ENCODE measurements at regions not wholly inside any gene's neighbourhood (a gene's known extent, or its start where the extent isn't known, plus 50 kb on each side); places are given as distances from the start of the nearest gene placed in this dataset.
A peak's percentile ranks its signal among the peaks of the same experiment; 100 is the strongest.

GRCh38 chr10:20988357-20988983 is 91.4 kb upstream of the NEBL start:
- peaks cover 23% of the 10 kb centered on the region for H3K4me1 Mint-ChIP-seq
- Histone ChIP-seq H3K27ac (ENCODE audit: low read depth, low read length) (no peak overlapping the region), H3K9me3 (ENCODE audit: control insufficient read depth, low read length) (no peaks in the 10 kb centered on the region), H3K36me3 (ENCODE audit: control insufficient read depth, insufficient read depth, low read length) (no peaks in the 10 kb centered on the region), H3K4me3 (ENCODE audit: low read length) (no peak overlapping the region), H3K27me3 (ENCODE audit: control insufficient read depth, insufficient read depth, low read length, poor library complexity, severe bottlenecking) (no peaks in the 10 kb centered on the region), H3K9ac (ENCODE audit: extremely low read depth, low read length, poor library complexity, severe bottlenecking) (no peak overlapping the region), H3K4me1 (ENCODE audit: control insufficient read depth, insufficient read depth, low read length) (peaks cover 7% of the 10 kb centered on the region)
- H3K27ac Mint-ChIP-seq, result no peak overlapping the region
- H3K4me3 Mint-ChIP-seq, result no peak overlapping the region
- no peaks in the 10 kb centered on the region for H3K27me3 Mint-ChIP-seq (ENCODE audit: insufficient read depth)
- H3K9me3 Mint-ChIP-seq, result peaks cover 5% of the 10 kb centered on the region
- WGBS, 2 experiments (ENCODE audit: insufficient coverage in 1 of 2, insufficient read length in 1 of 2), result 89 to 100% methylated on average over 1 of the region's 1 CpG
- DNase-seq, result no peak
- TF ChIP-seq, protein P1, sequence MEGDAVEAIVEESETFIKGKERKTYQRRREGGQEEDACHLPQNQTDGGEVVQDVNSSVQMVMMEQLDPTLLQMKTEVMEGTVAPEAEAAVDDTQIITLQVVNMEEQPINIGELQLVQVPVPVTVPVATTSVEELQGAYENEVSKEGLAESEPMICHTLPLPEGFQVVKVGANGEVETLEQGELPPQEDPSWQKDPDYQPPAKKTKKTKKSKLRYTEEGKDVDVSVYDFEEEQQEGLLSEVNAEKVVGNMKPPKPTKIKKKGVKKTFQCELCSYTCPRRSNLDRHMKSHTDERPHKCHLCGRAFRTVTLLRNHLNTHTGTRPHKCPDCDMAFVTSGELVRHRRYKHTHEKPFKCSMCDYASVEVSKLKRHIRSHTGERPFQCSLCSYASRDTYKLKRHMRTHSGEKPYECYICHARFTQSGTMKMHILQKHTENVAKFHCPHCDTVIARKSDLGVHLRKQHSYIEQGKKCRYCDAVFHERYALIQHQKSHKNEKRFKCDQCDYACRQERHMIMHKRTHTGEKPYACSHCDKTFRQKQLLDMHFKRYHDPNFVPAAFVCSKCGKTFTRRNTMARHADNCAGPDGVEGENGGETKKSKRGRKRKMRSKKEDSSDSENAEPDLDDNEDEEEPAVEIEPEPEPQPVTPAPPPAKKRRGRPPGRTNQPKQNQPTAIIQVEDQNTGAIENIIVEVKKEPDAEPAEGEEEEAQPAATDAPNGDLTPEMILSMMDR (conservative IDR thresholded peaks at IDR 0.05), result no peak
- H3K36me3 Mint-ChIP-seq (ENCODE audit: low read depth), result peaks cover 4% of the 10 kb centered on the region

- Histone ChIP-seq H3K4me3 (ENCODE audit: low read length) (no peak overlapping the region), H3K9me3 (ENCODE audit: control insufficient read depth, low read length) (no peaks in the 10 kb centered on the region), H3K27me3 (ENCODE audit: control insufficient read depth, insufficient read depth, low read length, poor library complexity, severe bottlenecking) (no peaks in the 10 kb centered on the region), H3K9ac (ENCODE audit: extremely low read depth, low read length, poor library complexity, severe bottlenecking) (no peak overlapping the region), H3K4me1 (ENCODE audit: control insufficient read depth, insufficient read depth, low read length) (peaks cover 13% of the 10 kb centered on the region), H3K36me3 (ENCODE audit: control insufficient read depth, insufficient read depth, low read length) (no peaks in the 10 kb centered on the region), H3K27ac (ENCODE audit: low read depth, low read length) (no peak overlapping the region)
- Mint-ChIP-seq H3K27ac (no peak overlapping the region), H3K9me3 (peaks cover 5% of the 10 kb centered on the region), H3K4me3 (no peak overlapping the region), H3K27me3 (ENCODE audit: insufficient read depth) (no peaks in the 10 kb centered on the region), H3K4me1 (peaks cover 23% of the 10 kb centered on the region), H3K36me3 (ENCODE audit: low read depth) (peaks cover 8% of the 10 kb centered on the region)
- WGBS, 2 experiments (ENCODE audit: insufficient coverage in 1 of 2, insufficient read length in 1 of 2), result 91 to 95% methylated on average over 2 of the region's 2 CpGs
- TF ChIP-seq, protein P1 (conservative IDR thresholded peaks at IDR 0.05), result no peak
- no peak for DNase-seq
Measured at GRCh38 chr10:20986049-20986448, 88.9 kb upstream of the NEBL start.

GRCh38 chr10:20984662-20985061 is 87.6 kb upstream of the NEBL start:
- Histone ChIP-seq H3K9ac (ENCODE audit: extremely low read depth, low read length, poor library complexity, severe bottlenecking) (no peak overlapping the region), H3K27me3 (ENCODE audit: control insufficient read depth, insufficient read depth, low read length, poor library complexity, severe bottlenecking) (no peaks in the 10 kb centered on the region), H3K36me3 (ENCODE audit: control insufficient read depth, insufficient read depth, low read length) (no peaks in the 10 kb centered on the region), H3K4me1 (ENCODE audit: control insufficient read depth, insufficient read depth, low read length) (peaks cover 10% of the 10 kb centered on the region), H3K9me3 (ENCODE audit: control insufficient read depth, low read length) (no peaks in the 10 kb centered on the region), H3K4me3 (ENCODE audit: low read length) (no peak overlapping the region), H3K27ac (ENCODE audit: low read depth, low read length) (no peak overlapping the region)
- peaks cover 5% of the 10 kb centered on the region for H3K9me3 Mint-ChIP-seq
- peak; percentile 61 for DNase-seq
- H3K4me1 Mint-ChIP-seq, result peaks cover 13% of the 10 kb centered on the region
- 74 to 83% methylated on average over 7 of the region's 8 CpGs for WGBS, 2 experiments (ENCODE audit: insufficient coverage in 1 of 2, insufficient read length in 1 of 2)
- H3K36me3 Mint-ChIP-seq (ENCODE audit: low read depth), result peaks cover 8% of the 10 kb centered on the region
- no peak overlapping the region for H3K27ac Mint-ChIP-seq
- no peak overlapping the region for H3K4me3 Mint-ChIP-seq
- H3K27me3 Mint-ChIP-seq (ENCODE audit: insufficient read depth), result no peaks in the 10 kb centered on the region
- TF ChIP-seq, protein P1 (conservative IDR thresholded peaks at IDR 0.05), result no peak

Measured in endodermal cell (in vitro differentiated cells).